PC-3 (cell line): ENCODE measurements at regions not wholly inside any gene's neighbourhood (a gene's known extent, or its start where the extent isn't known, plus 50 kb on each side); places are given as distances from the start of the nearest gene placed in this dataset.

Experiments
- CTCF ChIP-seq: fragments of 300-600 bp; sonication (generic); conservative IDR thresholded peaks from 2 replicates; pipeline ENCODE4 v1.5.1; 2017; ENCODE audit warnings: antibody characterized with exemption, low read depth, mild to moderate bottlenecking, low read length
- EZH2 ChIP-seq: fragments of 300-600 bp; sonication (generic); IDR thresholded peaks from one replicate; pipeline ENCODE4 v1.6.1; 2017; ENCODE audit warnings: antibody characterized with exemption, mild to moderate bottlenecking, low read length; ENCODE audit not compliant: unreplicated experiment

DNA sequence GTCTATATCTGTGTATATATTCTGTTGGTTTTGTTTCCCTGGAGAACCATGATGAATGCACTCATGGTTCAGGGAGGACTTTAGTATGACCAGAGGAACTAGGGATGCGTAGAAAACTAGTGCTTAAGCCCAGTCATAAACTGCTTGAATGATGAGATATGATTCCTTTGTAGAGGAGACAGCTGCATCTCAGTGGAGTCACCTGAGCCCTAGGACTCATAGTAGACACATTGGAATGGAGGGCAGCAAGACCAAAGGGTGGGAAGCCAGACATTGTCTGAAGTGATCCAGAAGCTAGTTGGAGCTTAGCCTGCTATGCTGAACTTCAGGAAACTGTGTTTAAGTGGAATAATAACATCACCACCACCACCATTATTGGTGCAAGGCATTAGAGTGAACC lies 89.5 kb upstream of the SPATA13 start:
- TF ChIP-seq CTCF (no peak), EZH2 (no peak)
